ENCODE measurements at regions not wholly inside any gene's neighbourhood (a gene's known extent, or its start where the extent isn't known, plus 50 kb on each side); places are given as distances from the start of the nearest gene placed in this dataset.

DNA sequence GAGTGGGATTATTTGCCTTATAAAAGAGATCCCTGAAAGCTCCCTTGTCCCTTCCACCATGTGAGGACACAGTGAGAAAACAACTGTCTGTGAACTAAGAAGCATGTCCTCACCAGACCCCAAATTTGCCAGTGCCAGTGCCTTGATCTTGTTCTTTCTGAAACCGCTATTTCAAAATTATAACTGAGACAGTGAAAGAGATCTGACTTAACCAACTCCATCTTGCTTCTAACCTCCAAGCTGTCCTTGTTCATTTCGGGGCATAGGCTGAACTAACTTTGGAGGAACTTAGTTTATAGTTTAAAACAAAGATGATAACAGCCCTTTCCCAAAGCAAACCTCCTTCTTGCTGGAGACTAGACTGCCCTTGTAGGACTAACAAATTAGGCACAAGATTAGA is 563.9 kb downstream of the ADCYAP1 start:
- Histone ChIP-seq H3K4me3 (no peak overlapping the region), H3K9me3 (peaks cover 23% of the 10 kb centered on the region), H3K4me1 (ENCODE audit: low read depth) (no peaks in the 10 kb centered on the region), H3K36me3 (ENCODE audit: low read depth) (no peaks in the 10 kb centered on the region)
- TF ChIP-seq CTCF (IDR thresholded peaks at IDR 0.05) = no peak
- DNase-seq (no peak), ATAC-seq (no peak)
- intact Hi-C loops (cut with DNase I, micrococcal nuclease) = no loop called here

- intact Hi-C loops (cut with DNase I, micrococcal nuclease) = no loop called here
- DNase-seq (no peak), ATAC-seq (no peak)
- H3K4me3 ChIP-seq = no peak overlapping the region
- H3K36me3 ChIP-seq (ENCODE audit: low read depth) = no peaks in the 10 kb centered on the region
- TF ChIP-seq CTCF (IDR thresholded peaks at IDR 0.05) = no peak
- no peaks in the 10 kb centered on the region for H3K4me1 ChIP-seq (ENCODE audit: low read depth)
- peaks cover 18% of the 10 kb centered on the region for H3K9me3 ChIP-seq
Observed at GRCh38 chr18:1475867-1476266, 571.2 kb downstream of the ADCYAP1 start.

DNA sequence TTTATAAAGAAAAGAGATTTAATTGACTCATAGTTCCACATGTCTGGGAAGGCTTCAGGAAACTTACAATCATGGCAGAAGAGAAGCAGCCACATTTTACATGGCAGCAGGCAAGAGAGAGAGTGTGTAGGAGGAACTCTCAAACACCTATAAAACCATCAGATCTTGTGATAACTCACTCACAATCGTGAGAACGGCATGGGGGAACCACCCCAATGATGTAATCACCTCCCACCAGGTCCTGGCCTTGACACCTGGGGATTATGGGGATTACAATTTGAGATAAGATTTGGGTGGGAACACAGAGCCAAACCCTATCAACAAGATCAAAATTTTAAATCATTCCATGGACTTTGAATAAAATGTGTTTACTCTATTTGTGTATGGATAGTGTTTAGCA is 575.6 kb downstream of the ADCYAP1 start:
- Histone ChIP-seq H3K36me3 (ENCODE audit: low read depth) (no peaks in the 10 kb centered on the region), H3K9me3 (peaks cover 32% of the 10 kb centered on the region), H3K4me3 (no peak overlapping the region), H3K4me1 (ENCODE audit: low read depth) (no peaks in the 10 kb centered on the region)
- ATAC-seq (no peak), DNase-seq (no peak)
- intact Hi-C loops (cut with DNase I, micrococcal nuclease) = no loop called here
- TF ChIP-seq CTCF (IDR thresholded peaks at IDR 0.05) = no peak

GRCh38 chr18:1481577-1481976 is 576.9 kb downstream of the ADCYAP1 start:
- Histone ChIP-seq H3K4me3 (no peak overlapping the region), H3K4me1 (ENCODE audit: low read depth) (no peaks in the 10 kb centered on the region), H3K9me3 (peaks cover 24% of the 10 kb centered on the region), H3K36me3 (ENCODE audit: low read depth) (no peaks in the 10 kb centered on the region)
- intact Hi-C loops (cut with DNase I, micrococcal nuclease) = no loop called here
- TF ChIP-seq CTCF (IDR thresholded peaks at IDR 0.05) = no peak
- ATAC-seq (no peak), DNase-seq (no peak)

DNA sequence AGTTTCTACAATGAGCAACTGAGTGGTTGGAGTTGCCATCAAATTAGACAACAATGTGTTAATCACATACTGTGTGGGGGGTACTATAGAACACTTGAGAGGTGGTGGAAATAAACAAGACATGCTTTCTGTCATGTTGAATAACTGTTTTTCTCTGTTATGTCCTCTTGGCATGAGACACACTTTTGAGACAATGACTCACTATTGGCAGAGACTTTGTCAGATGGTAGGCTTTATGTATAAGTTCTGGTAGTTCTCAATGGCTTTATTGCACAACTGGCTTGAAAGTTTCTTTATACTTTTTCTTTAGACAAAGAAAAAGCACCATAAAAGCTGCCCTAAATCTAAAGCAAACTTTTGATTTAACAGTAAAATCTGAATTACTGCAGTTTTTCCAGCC is 578.7 kb downstream of the ADCYAP1 start:
- no peak overlapping the region for H3K4me3 ChIP-seq
- intact Hi-C loops (cut with DNase I, micrococcal nuclease) = no loop called here
- DNase-seq = no peak
- H3K36me3 ChIP-seq (ENCODE audit: low read depth) = no peaks in the 10 kb centered on the region
- no peak for ATAC-seq
- no peaks in the 10 kb centered on the region for H3K4me1 ChIP-seq (ENCODE audit: low read depth)
- H3K9me3 ChIP-seq = peaks cover 32% of the 10 kb centered on the region
- no peak for TF ChIP-seq CTCF (IDR thresholded peaks at IDR 0.05)

- no peak for TF ChIP-seq CTCF (IDR thresholded peaks at IDR 0.05)
- Histone ChIP-seq H3K4me3 (no peak overlapping the region), H3K4me1 (ENCODE audit: low read depth) (no peaks in the 10 kb centered on the region), H3K36me3 (ENCODE audit: low read depth) (no peaks in the 10 kb centered on the region), H3K9me3 (peaks cover 36% of the 10 kb centered on the region)
- no peak for DNase-seq
- intact Hi-C loops (cut with DNase I, micrococcal nuclease) = no loop called here
- ATAC-seq = no peak
Observed at GRCh38 chr18:1487457-1487856, 582.8 kb downstream of the ADCYAP1 start.

Measured in mucosa of descending colon (tissue), 3 donors.